Gastroesophageal sphincter (tissue), 3 donors: ENCODE measurements at regions not wholly inside any gene's neighbourhood (a gene's known extent, or its start where the extent isn't known, plus 50 kb on each side); places are given as distances from the start of the nearest gene placed in this dataset.
A peak's percentile ranks its signal among the peaks of the same experiment; 100 is the strongest.

Experiments
- EP300 ChIP-seq: sonication (generic); formaldehyde crosslinking; IDR thresholded peaks from one replicate; pipeline ENCODE4 v1.6.1; 2017; ENCODE audit warnings: antibody characterized with exemption, mild to moderate bottlenecking
- TF ChIP-seq, protein P1 (sequence below), 4 experiments: fragments of 200-600 bp in 2 of 4; fragments of 450-650 bp in 2 of 4; sonication (generic) in 1 of 4; IDR thresholded peaks; one replicate each; pipeline ENCODE4 v1.5.1; 2017 to 2019; ENCODE audit warnings: antibody characterized with exemption in 4 of 4, mild to moderate bottlenecking in 2 of 4, moderate library complexity in 2 of 4

DNA sequence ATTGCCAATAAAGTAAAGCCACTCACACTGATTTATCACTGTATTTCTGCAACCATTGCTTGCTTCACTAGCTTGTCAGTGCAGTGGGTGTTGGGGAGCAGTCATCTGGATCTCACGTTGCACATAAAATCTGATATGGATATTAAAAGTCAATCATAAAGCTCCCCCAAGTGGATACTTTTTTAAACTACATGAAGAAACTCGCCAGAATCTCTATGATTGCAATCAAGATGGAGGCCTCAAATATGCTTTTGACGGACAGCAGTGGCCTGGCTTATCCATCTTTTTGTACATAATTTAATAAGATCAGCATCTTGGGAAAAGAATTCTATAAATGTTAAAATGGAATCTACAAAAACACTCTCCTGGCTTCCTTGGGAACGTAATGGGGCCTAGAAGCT is 137.7 kb downstream of the WT1 start:
- no peak for TF ChIP-seq EP300
- TF ChIP-seq, protein P1, sequence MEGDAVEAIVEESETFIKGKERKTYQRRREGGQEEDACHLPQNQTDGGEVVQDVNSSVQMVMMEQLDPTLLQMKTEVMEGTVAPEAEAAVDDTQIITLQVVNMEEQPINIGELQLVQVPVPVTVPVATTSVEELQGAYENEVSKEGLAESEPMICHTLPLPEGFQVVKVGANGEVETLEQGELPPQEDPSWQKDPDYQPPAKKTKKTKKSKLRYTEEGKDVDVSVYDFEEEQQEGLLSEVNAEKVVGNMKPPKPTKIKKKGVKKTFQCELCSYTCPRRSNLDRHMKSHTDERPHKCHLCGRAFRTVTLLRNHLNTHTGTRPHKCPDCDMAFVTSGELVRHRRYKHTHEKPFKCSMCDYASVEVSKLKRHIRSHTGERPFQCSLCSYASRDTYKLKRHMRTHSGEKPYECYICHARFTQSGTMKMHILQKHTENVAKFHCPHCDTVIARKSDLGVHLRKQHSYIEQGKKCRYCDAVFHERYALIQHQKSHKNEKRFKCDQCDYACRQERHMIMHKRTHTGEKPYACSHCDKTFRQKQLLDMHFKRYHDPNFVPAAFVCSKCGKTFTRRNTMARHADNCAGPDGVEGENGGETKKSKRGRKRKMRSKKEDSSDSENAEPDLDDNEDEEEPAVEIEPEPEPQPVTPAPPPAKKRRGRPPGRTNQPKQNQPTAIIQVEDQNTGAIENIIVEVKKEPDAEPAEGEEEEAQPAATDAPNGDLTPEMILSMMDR (IDR thresholded peaks at IDR 0.05): peak in 1 of 4 experiments; percentile 27
